T-helper 17 cell (primary cell): ENCODE measurements at regions not wholly inside any gene's neighbourhood (a gene's known extent, or its start where the extent isn't known, plus 50 kb on each side); places are given as distances from the start of the nearest gene placed in this dataset.

Experiments used
- ATAC-seq: fragments of 150-1000 bp; cut with Tn5 transposase; 2 replicates; pipeline ENCODE4 v1.10.0; 2021; ENCODE audit warnings: mild to moderate bottlenecking, moderate library complexity
- DNase-seq, 3 donors: peaks; one replicate each; pipeline versions ENCODE4 v3.0.0 to v3.0.0-alpha.2; 2020 to 2021
- H3K9me3 ChIP-seq: one replicate; pipeline ENCODE4 v1.7.0; 2013; ENCODE audit warnings: low read length, mild to moderate bottlenecking; ENCODE audit not compliant: control insufficient read depth, poor library complexity, severe bottlenecking
- H3K27ac Mint-ChIP-seq: one replicate; pipeline ENCODE4 v1.8.0; 2022; ENCODE audit warnings: mild to moderate bottlenecking, moderate library complexity, mixed read lengths
- H3K27me3 Mint-ChIP-seq: one replicate; pipeline ENCODE4 v1.8.0; 2022; ENCODE audit warnings: mixed read lengths
- H3K36me3 Mint-ChIP-seq: one replicate; pipeline ENCODE4 v1.8.0; 2022; ENCODE audit warnings: low read depth, mixed read lengths
- H3K4me1 Mint-ChIP-seq: one replicate; pipeline ENCODE4 v1.8.0; 2022; ENCODE audit warnings: mild to moderate bottlenecking, mixed read lengths
- H3K4me3 Mint-ChIP-seq: one replicate; pipeline ENCODE4 v1.8.0; 2022; ENCODE audit warnings: mild to moderate bottlenecking, moderate library complexity, mixed read lengths

DNA sequence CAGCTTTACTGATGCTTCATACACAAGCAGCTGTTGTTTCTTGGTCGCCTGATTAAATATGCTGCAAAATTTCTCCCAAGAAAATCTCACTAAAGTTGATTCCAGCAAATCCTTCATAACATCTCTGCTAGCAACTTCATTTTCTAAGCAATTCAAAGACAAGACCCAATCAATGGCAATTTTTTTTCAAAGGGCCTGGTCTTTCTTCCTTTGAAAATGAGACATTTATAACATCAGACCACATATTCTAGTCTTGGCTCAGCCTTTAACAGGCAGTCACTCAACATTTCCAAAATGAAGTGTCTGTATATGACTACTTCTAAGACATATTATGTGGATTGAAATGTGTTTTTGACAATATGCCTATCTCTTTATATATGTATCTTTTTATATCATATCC is 702.6 kb downstream of the KCNA4 start:
- Mint-ChIP-seq H3K4me3 (no peak overlapping the region), H3K27me3 (no peaks in the 10 kb centered on the region), H3K36me3 (no peaks in the 10 kb centered on the region), H3K27ac (no peak overlapping the region), H3K4me1 (no peaks in the 10 kb centered on the region)
- H3K9me3 ChIP-seq: no peaks in the 10 kb centered on the region
- no peak for ATAC-seq
- no peak for DNase-seq

- Mint-ChIP-seq H3K4me3 (no peak overlapping the region), H3K27me3 (no peaks in the 10 kb centered on the region), H3K4me1 (no peaks in the 10 kb centered on the region), H3K27ac (no peak overlapping the region), H3K36me3 (no peaks in the 10 kb centered on the region)
- ATAC-seq (no peak), DNase-seq (no peak)
- no peaks in the 10 kb centered on the region for H3K9me3 ChIP-seq
Observed at GRCh38 chr11:29312812-29313211, 704.0 kb downstream of the KCNA4 start.

DNA sequence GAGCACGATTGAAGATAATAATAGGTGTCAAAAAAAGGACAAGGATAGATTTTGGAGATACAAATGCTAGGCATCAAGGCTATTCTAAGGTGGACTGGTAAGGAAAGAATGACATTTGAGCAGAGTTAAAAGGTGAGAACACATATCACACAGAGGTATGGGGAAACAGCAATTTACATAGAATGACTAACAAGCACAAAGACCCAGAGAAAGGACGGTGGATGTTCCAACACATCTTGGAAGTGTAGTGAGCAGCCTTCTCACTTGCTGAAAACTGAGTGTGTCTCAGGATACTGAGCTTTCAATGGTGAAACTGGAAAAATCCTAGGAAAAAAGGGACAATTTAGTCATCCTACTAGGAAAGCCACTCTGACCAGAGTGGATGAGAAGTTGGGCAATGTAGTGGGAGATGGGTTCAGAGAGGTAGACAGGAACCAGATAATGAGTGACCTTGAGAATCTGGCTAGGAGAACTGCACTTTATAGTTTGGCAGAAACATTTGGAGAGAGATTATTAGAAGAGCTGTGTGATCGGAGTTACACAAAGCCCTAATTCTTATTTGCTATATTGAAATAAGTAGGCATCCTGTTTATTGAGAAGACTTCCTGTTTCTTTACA is 706.0 kb downstream of the KCNA4 start:
- no peak overlapping the region for H3K27ac Mint-ChIP-seq

GRCh38 chr11:29309992-29310391 is 706.8 kb downstream of the KCNA4 start:
- ATAC-seq: no peak
- no peaks in the 10 kb centered on the region for H3K36me3 Mint-ChIP-seq
- no peak overlapping the region for H3K27ac Mint-ChIP-seq
- no peaks in the 10 kb centered on the region for H3K27me3 Mint-ChIP-seq
- no peak overlapping the region for H3K4me3 Mint-ChIP-seq
- DNase-seq: no peak
- no peaks in the 10 kb centered on the region for H3K9me3 ChIP-seq
- H3K4me1 Mint-ChIP-seq: no peaks in the 10 kb centered on the region

More for the DNA sequence above, 706.0 kb downstream of the KCNA4 start:
- Mint-ChIP-seq H3K4me3 (no peak overlapping the region), H3K36me3 (no peaks in the 10 kb centered on the region), H3K4me1 (no peaks in the 10 kb centered on the region), H3K27me3 (no peaks in the 10 kb centered on the region)
- ATAC-seq (no peak), DNase-seq (no peak)
- no peaks in the 10 kb centered on the region for H3K9me3 ChIP-seq

DNA sequence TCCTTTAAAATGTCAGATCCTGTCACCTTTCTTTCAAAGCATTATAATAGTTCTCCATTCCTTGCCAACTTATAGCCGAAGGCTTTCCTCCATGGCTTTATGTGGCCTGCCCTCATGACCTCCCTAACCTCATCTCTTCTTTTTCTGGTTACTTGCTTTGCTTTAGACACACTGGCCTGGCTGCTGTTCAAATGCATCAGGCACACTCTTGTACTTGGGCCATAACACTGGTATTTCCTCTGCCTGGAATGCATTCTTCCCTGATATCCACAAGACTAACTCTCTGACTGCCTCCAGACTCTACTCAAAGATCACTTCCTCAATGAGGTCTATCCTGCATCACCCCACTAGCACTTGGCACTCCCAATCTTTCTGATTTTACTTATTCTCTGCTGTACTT is 710.3 kb downstream of the KCNA4 start:
- DNase-seq: no peak
- Mint-ChIP-seq H3K27me3 (no peaks in the 10 kb centered on the region), H3K27ac (no peak overlapping the region), H3K36me3 (no peaks in the 10 kb centered on the region), H3K4me3 (no peak overlapping the region), H3K4me1 (no peaks in the 10 kb centered on the region)
- no peaks in the 10 kb centered on the region for H3K9me3 ChIP-seq
- ATAC-seq: no peak

GRCh38 chr11:29305456-29306232 is 711.2 kb downstream of the KCNA4 start:
- no peak for DNase-seq
- no peak for ATAC-seq
- H3K27me3 Mint-ChIP-seq: no peaks in the 10 kb centered on the region
- H3K4me3 Mint-ChIP-seq: no peak overlapping the region
- no peaks in the 10 kb centered on the region for H3K36me3 Mint-ChIP-seq
- H3K27ac Mint-ChIP-seq: no peak overlapping the region
- H3K9me3 ChIP-seq: no peaks in the 10 kb centered on the region
- H3K4me1 Mint-ChIP-seq: no peaks in the 10 kb centered on the region

DNA sequence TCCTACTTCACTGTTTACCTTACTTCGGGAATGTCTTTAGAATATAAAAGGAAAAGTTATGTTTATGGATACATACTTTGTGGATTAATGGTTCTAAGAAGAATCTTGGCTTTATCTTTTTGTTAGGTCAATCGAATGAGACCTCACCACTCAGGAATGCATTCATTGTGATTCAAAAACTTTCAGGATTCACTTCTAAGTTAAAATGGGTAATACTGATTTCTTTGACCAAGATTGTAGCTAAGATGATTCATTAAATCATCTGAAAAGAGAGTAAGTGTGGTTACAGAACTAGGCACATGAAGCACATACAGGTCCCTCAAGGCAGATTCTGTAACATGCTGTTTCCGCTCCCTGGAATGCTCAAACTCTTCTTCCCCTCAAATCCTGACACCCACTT is 716.4 kb downstream of the KCNA4 start:
- Mint-ChIP-seq H3K27ac (no peak overlapping the region), H3K27me3 (no peaks in the 10 kb centered on the region), H3K4me1 (no peaks in the 10 kb centered on the region), H3K36me3 (no peaks in the 10 kb centered on the region), H3K4me3 (no peak overlapping the region)
- H3K9me3 ChIP-seq: no peaks in the 10 kb centered on the region
- DNase-seq: no peak
- ATAC-seq: no peak

- Mint-ChIP-seq H3K4me3 (no peak overlapping the region), H3K27ac (no peak overlapping the region), H3K4me1 (no peaks in the 10 kb centered on the region), H3K27me3 (no peaks in the 10 kb centered on the region), H3K36me3 (no peaks in the 10 kb centered on the region)
- no peaks in the 10 kb centered on the region for H3K9me3 ChIP-seq
- ATAC-seq: no peak
- DNase-seq: no peak
Observed at GRCh38 chr11:29296680-29297079, 720.1 kb downstream of the KCNA4 start.

DNA sequence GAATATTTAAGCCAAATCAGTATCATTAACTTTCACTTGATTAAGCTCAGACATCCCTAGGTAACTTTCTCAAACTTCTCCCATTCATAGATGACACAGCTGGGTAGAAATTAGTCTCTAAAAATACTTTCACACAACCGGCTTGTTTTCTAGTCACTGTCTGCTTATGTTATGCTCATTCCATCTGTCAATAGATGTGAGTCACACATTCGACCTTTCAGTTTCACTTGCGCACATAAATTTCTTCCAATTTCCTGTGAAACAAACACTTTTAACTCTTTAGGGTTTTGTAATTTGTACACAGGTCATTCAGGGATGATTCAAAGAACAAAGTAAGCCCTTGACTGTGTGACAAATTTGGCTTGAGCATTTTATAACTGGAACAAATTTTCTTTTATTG is 723.0 kb downstream of the KCNA4 start:
- Mint-ChIP-seq H3K4me3 (no peak overlapping the region), H3K27me3 (no peaks in the 10 kb centered on the region), H3K27ac (no peak overlapping the region), H3K36me3 (no peaks in the 10 kb centered on the region), H3K4me1 (no peaks in the 10 kb centered on the region)
- no peak for DNase-seq
- ATAC-seq: no peak
- H3K9me3 ChIP-seq: no peaks in the 10 kb centered on the region

GRCh38 chr11:29282088-29282487 is 734.7 kb downstream of the KCNA4 start:
- ATAC-seq (no peak), DNase-seq (no peak)
- Mint-ChIP-seq H3K4me1 (no peaks in the 10 kb centered on the region), H3K27ac (no peak overlapping the region), H3K27me3 (no peaks in the 10 kb centered on the region), H3K36me3 (no peaks in the 10 kb centered on the region), H3K4me3 (no peak overlapping the region)
- H3K9me3 ChIP-seq: no peaks in the 10 kb centered on the region

GRCh38 chr11:29281271-29281777 is 735.5 kb downstream of the KCNA4 start:
- H3K27me3 Mint-ChIP-seq: no peaks in the 10 kb centered on the region
- H3K9me3 ChIP-seq: no peaks in the 10 kb centered on the region
- no peak overlapping the region for H3K4me3 Mint-ChIP-seq
- DNase-seq (no peak), ATAC-seq (no peak)
- H3K27ac Mint-ChIP-seq: no peak overlapping the region
- no peaks in the 10 kb centered on the region for H3K36me3 Mint-ChIP-seq
- H3K4me1 Mint-ChIP-seq: no peaks in the 10 kb centered on the region

- Mint-ChIP-seq H3K27me3 (no peaks in the 10 kb centered on the region), H3K4me1 (no peaks in the 10 kb centered on the region), H3K4me3 (no peak overlapping the region), H3K36me3 (no peaks in the 10 kb centered on the region), H3K27ac (no peak overlapping the region)
- DNase-seq (no peak), ATAC-seq (no peak)
- H3K9me3 ChIP-seq: no peaks in the 10 kb centered on the region
Observed at GRCh38 chr11:29280452-29280851, 736.4 kb downstream of the KCNA4 start.

DNA sequence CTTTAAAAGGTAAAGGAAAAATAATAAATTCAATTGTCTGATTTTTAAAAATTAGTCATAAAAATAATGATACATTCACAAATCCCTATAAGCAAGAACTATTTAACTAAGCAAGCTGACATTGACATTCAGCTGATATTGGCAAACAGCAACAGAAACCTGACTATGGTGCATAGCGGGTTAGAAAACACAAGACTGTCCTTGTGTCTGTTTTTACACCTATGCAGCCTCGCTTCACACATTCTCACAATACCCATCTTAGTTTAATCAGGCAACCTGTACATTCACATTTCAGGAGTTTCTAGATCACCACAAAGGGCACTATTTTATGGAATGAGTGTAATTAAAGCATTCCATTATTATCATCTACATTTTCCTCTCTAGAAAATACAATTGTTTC is 737.1 kb downstream of the KCNA4 start:
- DNase-seq (no peak), ATAC-seq (no peak)
- H3K36me3 Mint-ChIP-seq: no peaks in the 10 kb centered on the region
- no peak overlapping the region for H3K4me3 Mint-ChIP-seq
- no peaks in the 10 kb centered on the region for H3K27me3 Mint-ChIP-seq
- H3K9me3 ChIP-seq: no peaks in the 10 kb centered on the region
- H3K4me1 Mint-ChIP-seq: no peaks in the 10 kb centered on the region
- no peak overlapping the region for H3K27ac Mint-ChIP-seq
